H9 (cell line): ENCODE measurements at regions not wholly inside any gene's neighbourhood (a gene's known extent, or its start where the extent isn't known, plus 50 kb on each side); places are given as distances from the start of the nearest gene placed in this dataset.

ENCODE experiments used
- DNase-seq: peaks from one replicate; pipeline ENCODE4 v3.0.0-alpha.2; 2017
- H2AFZ ChIP-seq: one replicate; pipeline ENCODE4 v1.6.1; 2013; ENCODE audit warnings: mild to moderate bottlenecking, low read length, control low read depth, moderate library complexity
- H2AK5ac ChIP-seq: 2 replicates; pipeline ENCODE4 v1.6.1; 2013; ENCODE audit warnings: low read length, control low read depth, mixed read lengths; ENCODE audit not compliant: insufficient read length
- H2BK120ac ChIP-seq: one replicate; pipeline ENCODE4 v1.6.1; 2013; ENCODE audit warnings: low read depth, mild to moderate bottlenecking, low read length, control low read depth, inconsistent platforms; ENCODE audit not compliant: poor library complexity, severe bottlenecking
- H2BK12ac ChIP-seq: 2 replicates; pipeline ENCODE4 v1.6.1; 2013; ENCODE audit warnings: low read length, control low read depth, mixed read lengths, low read depth; ENCODE audit not compliant: insufficient read length
- H2BK15ac ChIP-seq: 2 replicates; pipeline ENCODE4 v1.6.1; 2013; ENCODE audit warnings: low read depth, low read length, control low read depth
- H2BK20ac ChIP-seq: one replicate; pipeline ENCODE4 v1.6.1; 2013; ENCODE audit warnings: low read depth, mild to moderate bottlenecking, low read length, control low read depth, inconsistent platforms; ENCODE audit not compliant: poor library complexity, severe bottlenecking
- H2BK5ac ChIP-seq: 2 replicates; pipeline ENCODE4 v1.6.1; 2013; ENCODE audit warnings: low read length, control low read depth, mixed read lengths; ENCODE audit not compliant: insufficient read length
- H3K14ac ChIP-seq: 2 replicates; pipeline ENCODE4 v1.6.1; 2013; ENCODE audit warnings: low read length, control low read depth; ENCODE audit not compliant: insufficient read depth
- H3K18ac ChIP-seq: 2 replicates; pipeline ENCODE4 v1.6.1; 2013; ENCODE audit warnings: low read depth, mild to moderate bottlenecking, mixed read lengths, low read length, control low read depth; ENCODE audit not compliant: insufficient read length
- H3K23ac ChIP-seq: 2 replicates; pipeline ENCODE4 v1.6.1; 2013; ENCODE audit warnings: low read length, control low read depth, mixed read lengths, low read depth; ENCODE audit not compliant: insufficient read length
- H3K23me2 ChIP-seq: 2 replicates; pipeline ENCODE4 v1.6.1; 2013; ENCODE audit warnings: low read depth, mild to moderate bottlenecking, mixed read lengths, low read length, control low read depth; ENCODE audit not compliant: insufficient read length, poor library complexity, severe bottlenecking
- H3K27ac ChIP-seq: 2 replicates; pipeline ENCODE4 v1.5.1; 2013; ENCODE audit warnings: low read length, control low read depth, mixed read lengths, low read depth; ENCODE audit not compliant: insufficient read length
- H3K27me3 ChIP-seq: 2 replicates; pipeline ENCODE4 v1.6.1; 2013; ENCODE audit warnings: low read length, control low read depth, inconsistent platforms; ENCODE audit not compliant: insufficient read depth
- H3K4ac ChIP-seq: 2 replicates; pipeline ENCODE4 v1.6.1; 2013; ENCODE audit warnings: low read depth, mild to moderate bottlenecking, control low read depth, inconsistent platforms, low read length, moderate library complexity
- H3K4me1 ChIP-seq: 2 replicates; pipeline ENCODE4 v1.6.1; 2013; ENCODE audit warnings: low read length, control low read depth, inconsistent platforms; ENCODE audit not compliant: insufficient read depth
- H3K4me2 ChIP-seq: 2 replicates; pipeline ENCODE4 v1.6.1; 2013; ENCODE audit warnings: low read length, control low read depth, mixed read lengths; ENCODE audit not compliant: insufficient read length, insufficient read depth
- H3K56ac ChIP-seq: 2 replicates; pipeline ENCODE4 v1.6.1; 2013; ENCODE audit warnings: low read depth, mild to moderate bottlenecking, mixed read lengths, low read length, control low read depth; ENCODE audit not compliant: insufficient read length
- H3K79me1 ChIP-seq: 2 replicates; pipeline ENCODE4 v1.6.1; 2013; ENCODE audit warnings: low read depth, mild to moderate bottlenecking, moderate library complexity, low read length, control low read depth, inconsistent platforms; ENCODE audit not compliant: insufficient read depth, poor library complexity, severe bottlenecking
- H3K79me2 ChIP-seq: 2 replicates; pipeline ENCODE4 v1.6.1; 2013; ENCODE audit warnings: low read length, control low read depth, inconsistent platforms; ENCODE audit not compliant: insufficient read depth
- H3K9ac ChIP-seq: 2 replicates; pipeline ENCODE4 v1.6.1; 2013; ENCODE audit warnings: low read length, control low read depth, mixed read lengths; ENCODE audit not compliant: insufficient read length; ENCODE audit errors: extremely low read depth
- H3K9me3 ChIP-seq: one replicate; pipeline ENCODE4 v1.6.1; 2013; ENCODE audit warnings: low read depth, low read length, inconsistent platforms; ENCODE audit not compliant: control insufficient read depth
- H3T11ph ChIP-seq: one replicate; pipeline ENCODE4 v1.6.1; 2013; ENCODE audit warnings: mild to moderate bottlenecking, low read length, control low read depth, inconsistent platforms
- H4K20me1 ChIP-seq: one replicate; pipeline ENCODE4 v1.6.1; 2013; ENCODE audit not compliant: control insufficient read depth, insufficient read length, insufficient read depth
- H4K5ac ChIP-seq: 2 replicates; pipeline ENCODE4 v1.6.1; 2013; ENCODE audit warnings: low read depth, mild to moderate bottlenecking, mixed read lengths, low read length, control low read depth; ENCODE audit not compliant: insufficient read length
- H4K8ac ChIP-seq: replicated peaks from 2 replicates; pipeline ENCODE4 v1.6.1; 2013; ENCODE audit warnings: low read length, control low read depth, mixed read lengths, low read depth; ENCODE audit not compliant: insufficient read length
- H4K91ac ChIP-seq: 2 replicates; pipeline ENCODE4 v1.6.1; 2013; ENCODE audit warnings: low read depth, mild to moderate bottlenecking, moderate library complexity, mixed read lengths, low read length, control low read depth; ENCODE audit not compliant: insufficient read length
- H3K27ac Mint-ChIP-seq, 3 experiments: 2 replicates in 2 of 3; 3 replicates in 1 of 3; pipeline ENCODE4 v1.8.0; 2020 to 2021; ENCODE audit warnings: mixed read lengths in 3 of 3, mild to moderate bottlenecking in 1 of 3, moderate library complexity in 1 of 3
- H3K27me3 Mint-ChIP-seq: 2 replicates; pipeline ENCODE4 v1.8.0; 2021; ENCODE audit warnings: low read depth, mild to moderate bottlenecking, moderate library complexity, mixed read lengths
- H3K36me3 Mint-ChIP-seq, 3 experiments: 2 replicates in 2 of 3; 3 replicates in 1 of 3; pipeline ENCODE4 v1.8.0; 2020 to 2021; ENCODE audit warnings: low read depth in 3 of 3, mixed read lengths in 3 of 3; ENCODE audit not compliant: insufficient read depth in 1 of 3
- H3K4me1 Mint-ChIP-seq, 2 experiments: 2 replicates each; pipeline ENCODE4 v1.8.0; 2020; ENCODE audit warnings: mixed read lengths in 2 of 2
- H3K4me3 Mint-ChIP-seq, 2 experiments: 2 replicates in 1 of 2; 3 replicates in 1 of 2; pipeline ENCODE4 v1.8.0; 2020 to 2021; ENCODE audit warnings: mild to moderate bottlenecking in 2 of 2, mixed read lengths in 2 of 2, moderate library complexity in 1 of 2
- H3K9me3 Mint-ChIP-seq, 2 experiments: 2 replicates in 1 of 2; 3 replicates in 1 of 2; pipeline ENCODE4 v1.8.0; 2020; ENCODE audit warnings: mild to moderate bottlenecking in 2 of 2, mixed read lengths in 2 of 2, moderate library complexity in 1 of 2
- CTCF ChIP-seq: fragments of 200-600 bp; sonication (generic); conservative IDR thresholded peaks from 3 replicates; pipeline ENCODE4 v1.8.0; 2021; ENCODE audit warnings: antibody characterized with exemption, mild to moderate bottlenecking

- Histone ChIP-seq H3K9me3 (no peaks in the 10 kb centered on the region), H3K79me1 (no peaks in the 10 kb centered on the region), H3K14ac (no peak overlapping the region), H3K9ac (no peak overlapping the region), H3K56ac (no peak overlapping the region), H2BK15ac (no peak overlapping the region), H3K27ac (no peak overlapping the region), H4K5ac (no peak overlapping the region), H3T11ph (no peak overlapping the region), H4K8ac (no peak overlapping the region), H3K18ac (no peak overlapping the region), H2BK12ac (no peak overlapping the region), H3K4ac (no peak overlapping the region), H4K20me1 (no peaks in the 10 kb centered on the region), H2BK20ac (no peak overlapping the region), H3K27me3 (no peaks in the 10 kb centered on the region), H3K79me2 (no peaks in the 10 kb centered on the region), H3K4me1 (no peaks in the 10 kb centered on the region; the same call in 1 of the 2 replicates), H2BK120ac (no peak overlapping the region), H4K91ac (no peak overlapping the region), H2BK5ac (no peak overlapping the region), H3K4me2 (no peak overlapping the region), H2AFZ (no peak overlapping the region), H3K23me2 (no peaks in the 10 kb centered on the region), H3K23ac (no peak overlapping the region), H2AK5ac (no peak overlapping the region)
- Mint-ChIP-seq H3K36me3 (no peaks in the 10 kb centered on the region), H3K4me3 (no peak overlapping the region), H3K9me3 (no peaks in the 10 kb centered on the region), H3K4me1 (peaks cover 7% of the 10 kb centered on the region in 2 experiments), H3K27ac (no peak overlapping the region), H3K27me3 (no peaks in the 10 kb centered on the region)
- DNase-seq = no peak
- TF ChIP-seq CTCF = no peak
These were observed 163.2 kb upstream of the BLID start for GRCh38 chr11:122279194-122279593.
